Fibroblast of villous mesenchyme (primary cell): ENCODE measurements at regions not wholly inside any gene's neighbourhood (a gene's known extent, or its start where the extent isn't known, plus 50 kb on each side); places are given as distances from the start of the nearest gene placed in this dataset.

ENCODE experiments used
- DNase-seq: peaks from one replicate; pipeline ENCODE4 v3.0.0-alpha.2; 2010; ENCODE audit warnings: low read depth
- H3K4me3 ChIP-seq: 2 replicates; pipeline ENCODE4 v1.5.1; 2011; ENCODE audit warnings: low read depth, mild to moderate bottlenecking, low read length
- CTCF ChIP-seq: IDR thresholded peaks from 2 replicates; pipeline ENCODE4 v1.5.1; 2012; ENCODE audit warnings: low read depth, mild to moderate bottlenecking, low read length; ENCODE audit not compliant: insufficient read depth

- no peak for TF ChIP-seq CTCF
- no peak overlapping the region for H3K4me3 ChIP-seq
- no peak for DNase-seq
These were observed 557.0 kb downstream of the SLC6A15 start for GRCh38 chr12:84355561-84355960.

GRCh38 chr12:84348582-84348981 lies 564.0 kb downstream of the SLC6A15 start:
- H3K4me3 ChIP-seq: no peak overlapping the region
- no peak for DNase-seq
- no peak for TF ChIP-seq CTCF

GRCh38 chr12:84341467-84342193 lies 571.0 kb downstream of the SLC6A15 start:
- DNase-seq: no peak
- no peak for TF ChIP-seq CTCF
- no peak overlapping the region for H3K4me3 ChIP-seq

- no peak for TF ChIP-seq CTCF
- DNase-seq: no peak
- no peak overlapping the region for H3K4me3 ChIP-seq
These were observed 576.4 kb downstream of the SLC6A15 start for GRCh38 chr12:84336231-84336630.

- H3K4me3 ChIP-seq: no peak overlapping the region
- DNase-seq: no peak
- TF ChIP-seq CTCF: no peak
These were observed 582.7 kb downstream of the SLC6A15 start for GRCh38 chr12:84329938-84330337.

GRCh38 chr12:84315926-84316325 lies 596.7 kb downstream of the SLC6A15 start:
- no peak for DNase-seq
- TF ChIP-seq CTCF: no peak
- no peak overlapping the region for H3K4me3 ChIP-seq

- no peak for TF ChIP-seq CTCF
- DNase-seq: no peak
- H3K4me3 ChIP-seq: no peak overlapping the region
These were observed 599.3 kb downstream of the SLC6A15 start for GRCh38 chr12:84313323-84313675.
